Inferior parietal cortex (tissue), 1 donor: ENCODE measurements at regions not wholly inside any gene's neighbourhood (a gene's known extent, or its start where the extent isn't known, plus 50 kb on each side); places are given as distances from the start of the nearest gene placed in this dataset.
"Not testable (repeated sequence)": the region's sequence is repeated elsewhere in the genome, so short reads cannot be mapped to it uniquely, and the experiment has no call there.

ENCODE experiments used
- DNase-seq: peaks from one replicate; pipeline ENCODE4 v3.0.0-alpha.2; 2016; ENCODE audit errors: extremely low spot score

- no peak for DNase-seq
Observed at GRCh38 chr2:195313962-195314361, 343.1 kb upstream of the SLC39A10 start.

- no peak for DNase-seq
Observed at GRCh38 chr2:195312662-195313061, 344.4 kb upstream of the SLC39A10 start.

- no peak for DNase-seq
Observed at GRCh38 chr2:195308163-195308562, 348.9 kb upstream of the SLC39A10 start.

- DNase-seq = no peak
Observed at GRCh38 chr2:195307751-195308150, 349.3 kb upstream of the SLC39A10 start.

GRCh38 chr2:195304310-195304709, 352.7 kb upstream of the SLC39A10 start:
- no peak for DNase-seq

- no peak for DNase-seq
Observed at GRCh38 chr2:195300631-195301030, 356.4 kb upstream of the SLC39A10 start.

GRCh38 chr2:195299600-195299999, 357.4 kb upstream of the SLC39A10 start:
- DNase-seq = no peak

GRCh38 chr2:195296490-195296889, 360.5 kb upstream of the SLC39A10 start:
- DNase-seq = no peak

GRCh38 chr2:195289081-195289480, 367.9 kb upstream of the SLC39A10 start:
- no peak for DNase-seq

GRCh38 chr2:195279840-195280427, 377.1 kb upstream of the SLC39A10 start:
- DNase-seq = no peak

GRCh38 chr2:195270466-195271039, 386.5 kb upstream of the SLC39A10 start:
- no peak for DNase-seq

- no peak for DNase-seq
Observed at GRCh38 chr2:195269220-195269619, 387.8 kb upstream of the SLC39A10 start.

- DNase-seq = no peak
Observed at GRCh38 chr2:195257979-195258378, 399.0 kb upstream of the SLC39A10 start.

- no peak for DNase-seq
Observed at GRCh38 chr2:195252018-195252417, 405.0 kb upstream of the SLC39A10 start.

GRCh38 chr2:195251214-195251613, 405.8 kb upstream of the SLC39A10 start:
- no peak for DNase-seq

- DNase-seq = no peak
Observed at GRCh38 chr2:195238826-195239225, 418.2 kb upstream of the SLC39A10 start.

GRCh38 chr2:195238379-195238778, 418.6 kb upstream of the SLC39A10 start:
- no peak for DNase-seq

GRCh38 chr2:195228547-195228946, 428.5 kb upstream of the SLC39A10 start:
- DNase-seq = not testable (repeated sequence)

- no peak for DNase-seq
Observed at GRCh38 chr2:195214072-195214471, 443.0 kb upstream of the SLC39A10 start.

GRCh38 chr2:195212586-195212985, 444.4 kb upstream of the SLC39A10 start:
- DNase-seq = no peak

- DNase-seq = no peak
Observed at GRCh38 chr2:195202163-195202845, 454.7 kb upstream of the SLC39A10 start.

- no peak for DNase-seq
Observed at GRCh38 chr2:195199864-195200263, 457.2 kb upstream of the SLC39A10 start.

GRCh38 chr2:195181059-195181705, 475.8 kb upstream of the SLC39A10 start:
- DNase-seq = no peak
